ENCODE measurements at regions not wholly inside any gene's neighbourhood (a gene's known extent, or its start where the extent isn't known, plus 50 kb on each side); places are given as distances from the start of the nearest gene placed in this dataset.
"Not testable (repeated sequence)": the region's sequence is repeated elsewhere in the genome, so short reads cannot be mapped to it uniquely, and the experiment has no call there.

DNA sequence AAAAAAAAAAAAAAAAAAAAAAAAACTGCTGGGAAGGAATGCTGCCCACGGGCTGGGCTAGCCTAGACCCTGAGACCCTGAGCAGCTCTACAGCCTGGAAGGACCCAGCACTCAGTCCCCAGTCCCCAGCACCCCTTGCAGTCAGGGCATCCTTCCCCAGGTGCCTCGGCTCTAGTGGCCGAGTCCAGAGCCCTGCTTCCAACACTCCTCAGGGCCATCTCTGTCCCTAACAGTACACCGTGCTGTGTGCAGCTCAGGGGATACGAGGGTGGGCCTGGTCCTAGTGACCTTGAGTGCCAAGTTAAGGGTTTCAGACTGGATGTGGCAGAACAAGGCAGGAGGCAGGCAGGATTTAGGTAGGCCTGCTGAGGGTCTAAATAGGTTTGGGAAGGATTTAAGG lies 50.2 kb upstream of the LRP8 start:
- DNase-seq, result no peak

DNA sequence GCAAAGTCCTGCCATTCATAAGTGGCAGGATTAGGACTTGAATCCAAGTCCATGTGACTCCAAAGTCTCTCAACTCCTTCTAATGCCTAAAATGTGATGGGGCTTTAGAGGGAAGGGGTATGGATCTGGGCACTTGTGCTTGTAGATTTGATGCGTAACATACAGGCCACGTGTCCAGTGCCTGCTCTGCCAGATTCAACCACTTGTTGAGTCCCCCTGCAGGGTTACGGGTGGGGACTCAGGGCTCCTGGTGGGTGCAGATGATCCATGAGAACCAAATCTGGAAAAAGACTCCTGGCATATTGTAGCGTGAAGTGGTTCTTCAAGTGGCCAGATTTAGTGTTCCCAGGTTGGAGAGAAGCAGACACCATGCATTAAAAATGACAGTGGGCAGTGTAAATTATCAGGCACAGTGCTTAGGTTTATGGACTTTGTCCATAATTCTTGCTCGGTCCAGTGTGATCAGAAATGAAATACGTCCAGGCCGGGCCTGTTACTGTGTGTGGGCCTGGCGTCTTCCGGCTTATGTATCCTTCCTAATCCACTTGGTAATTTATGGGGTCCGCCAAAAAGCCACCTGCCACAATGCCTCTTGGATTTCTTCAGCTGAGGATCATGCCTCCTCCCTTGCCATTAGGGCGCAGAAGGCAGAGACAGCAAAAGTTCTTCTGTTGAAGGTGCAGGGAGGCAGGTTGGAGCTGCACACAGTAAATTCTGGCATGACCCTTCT lies 51.2 kb upstream of the LRP8 start:
- DNase-seq, result no peak

DNA sequence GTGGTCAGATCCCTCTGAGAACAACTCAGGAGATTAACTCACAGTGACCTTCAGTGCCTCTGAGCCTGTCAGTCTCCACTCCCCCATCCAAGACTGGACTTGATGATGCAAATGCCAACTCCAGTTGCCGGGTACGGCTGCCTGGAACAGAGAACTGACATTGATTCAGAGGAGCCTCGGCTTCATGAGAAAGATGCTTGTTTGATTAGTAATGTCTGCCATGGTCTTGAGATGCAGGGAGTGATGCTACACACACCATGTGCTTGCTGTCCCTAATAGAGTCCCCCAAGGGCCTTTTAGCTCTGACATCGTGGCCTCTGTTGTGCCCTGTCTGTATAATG lies 51.8 kb upstream of the LRP8 start:
- no peak for DNase-seq

DNA sequence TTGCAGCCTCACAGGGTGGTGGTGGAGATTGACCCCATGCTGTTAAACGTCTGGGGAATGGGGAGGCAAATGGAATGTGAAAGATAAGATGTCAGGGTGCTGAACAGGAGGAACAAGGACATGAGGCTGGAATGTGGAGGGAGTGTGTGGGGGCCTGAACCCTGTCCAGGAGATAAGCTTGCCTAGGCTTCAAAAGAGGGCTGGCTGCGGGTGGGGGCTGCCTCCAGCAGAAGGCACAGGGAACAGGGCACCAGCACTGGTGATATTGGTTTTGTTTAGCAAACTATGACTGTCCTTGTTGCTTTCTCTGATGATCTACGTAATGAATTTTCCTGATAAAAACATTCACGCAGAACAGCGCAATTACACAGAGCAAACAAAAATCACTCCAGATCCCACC lies 52.4 kb upstream of the LRP8 start:
- DNase-seq, result no peak

DNA sequence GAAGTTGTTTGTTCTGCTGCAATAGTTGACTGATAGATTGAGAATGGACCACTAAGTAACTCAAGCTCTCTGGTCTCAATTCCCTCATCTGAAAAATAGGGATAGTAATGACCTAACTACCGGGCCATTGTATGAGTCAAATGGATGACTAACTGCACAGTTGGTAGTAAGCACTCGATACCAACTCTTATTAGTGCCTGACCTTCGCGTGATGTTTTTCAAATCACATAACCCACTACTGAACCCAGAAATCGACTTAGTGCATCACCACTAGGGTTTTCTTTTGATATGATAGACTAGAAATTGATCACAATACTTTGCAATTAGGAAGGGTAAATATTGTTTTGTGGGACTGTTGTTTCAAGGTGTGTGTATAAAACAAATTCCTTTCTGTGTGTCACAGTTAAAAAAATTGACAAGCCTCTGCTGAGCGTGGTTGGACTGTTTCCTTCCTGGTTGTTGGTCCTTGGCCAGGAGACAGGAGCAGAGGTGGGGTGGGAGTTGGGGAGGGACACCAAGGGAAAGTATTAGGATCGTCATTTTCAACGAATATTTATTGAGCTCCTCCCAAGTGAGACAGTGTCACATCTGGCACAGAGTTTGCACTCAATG lies 54.0 kb upstream of the LRP8 start:
- DNase-seq, result no peak

DNA sequence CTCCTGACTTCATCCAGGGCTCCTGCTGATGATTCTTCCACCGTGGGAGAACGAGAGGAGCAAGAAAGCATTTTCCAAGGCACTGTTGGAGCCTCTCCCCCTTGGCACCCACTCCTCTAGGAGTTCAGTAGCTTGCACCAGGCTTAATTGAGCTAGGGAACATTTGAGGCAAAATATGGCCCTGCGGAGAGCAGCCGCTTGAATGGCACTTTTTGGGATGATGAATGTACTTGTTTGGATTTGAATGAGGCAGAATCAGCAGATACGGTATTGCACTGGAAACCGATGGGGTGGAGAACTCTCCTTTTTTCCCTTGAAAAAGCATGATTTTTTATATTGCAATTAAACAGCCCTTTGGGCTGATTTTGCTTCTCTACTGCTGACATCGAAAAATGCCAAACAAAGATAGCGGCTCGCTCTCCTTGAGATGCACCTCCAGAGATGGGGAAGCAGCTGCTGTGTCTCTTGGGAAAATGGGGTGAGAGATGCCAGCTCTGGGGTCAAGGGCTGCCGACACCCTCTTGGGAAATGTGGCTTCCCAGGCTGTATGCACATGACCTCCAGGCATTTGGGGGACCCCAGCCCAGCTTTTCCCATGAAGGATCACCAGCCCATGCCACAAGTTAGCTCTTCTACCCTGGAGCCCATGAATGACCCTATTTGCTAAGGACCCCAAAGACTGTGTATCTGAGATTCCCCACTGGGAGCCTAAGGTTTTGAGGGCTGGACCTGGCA lies 55.4 kb upstream of the LRP8 start:
- DNase-seq, result no peak

DNA sequence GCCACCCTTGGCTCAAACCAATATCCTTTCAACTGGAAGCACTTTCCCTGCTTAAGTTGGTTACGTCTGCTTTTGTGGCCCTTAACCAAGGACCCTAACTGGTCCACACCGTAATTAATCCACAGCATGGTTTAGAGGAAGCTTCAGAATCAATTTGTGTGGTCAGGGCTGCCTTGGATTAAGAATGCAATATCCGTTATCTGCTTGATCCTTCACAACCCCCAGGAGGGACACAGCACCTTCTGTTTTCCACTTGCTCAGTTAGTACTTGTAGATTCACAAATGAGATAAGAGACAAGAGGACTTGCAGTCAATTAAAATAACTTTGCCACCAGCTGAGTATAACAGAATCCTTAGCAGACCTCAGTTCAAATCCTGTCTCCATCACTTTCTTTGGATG lies 56.9 kb upstream of the LRP8 start:
- no peak for DNase-seq

DNA sequence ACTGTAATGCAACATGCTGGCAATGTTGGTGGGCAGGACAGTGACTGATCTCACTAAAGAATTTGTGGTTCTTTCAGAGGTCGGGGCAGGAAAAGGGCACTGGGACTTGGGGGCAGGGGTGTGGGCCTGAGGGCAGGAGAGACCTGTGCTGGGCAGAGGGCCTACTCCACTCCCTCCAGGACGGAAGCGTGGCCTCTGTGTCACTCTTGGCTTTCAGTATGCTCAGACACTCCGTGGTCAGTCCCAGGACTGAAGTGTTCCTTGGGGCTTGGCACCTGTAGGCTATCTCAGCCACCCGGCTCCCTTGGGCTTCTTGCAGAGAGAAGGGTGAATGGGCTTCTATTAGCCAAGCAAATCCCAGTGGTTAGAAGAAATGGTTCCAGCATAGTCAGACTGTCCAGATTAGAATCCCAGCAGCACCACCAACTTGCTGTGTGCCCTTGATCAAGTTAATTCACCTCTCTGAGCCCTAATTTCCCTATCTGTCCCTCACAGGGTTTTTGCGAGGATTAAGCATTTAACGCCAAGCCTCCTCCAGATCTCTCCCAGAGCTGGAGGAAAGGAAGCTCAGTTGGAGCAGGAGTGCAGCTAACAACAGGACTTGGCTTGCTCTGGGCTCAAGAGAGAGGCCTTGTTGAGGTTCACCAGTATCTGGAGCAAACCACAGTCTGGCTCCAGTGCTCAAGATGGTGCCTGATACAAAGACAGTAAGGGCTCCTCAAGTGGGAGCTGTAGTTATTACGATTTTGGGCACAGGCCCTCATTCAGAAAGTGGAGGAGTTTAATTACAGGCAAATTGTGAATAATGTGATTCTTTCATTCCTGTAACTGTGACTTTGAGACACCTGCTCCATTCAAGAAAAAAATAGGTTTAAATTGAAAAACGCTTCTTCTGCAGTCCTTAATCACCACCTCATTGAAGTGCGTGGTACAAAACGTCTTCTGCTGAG lies 57.7 kb upstream of the LRP8 start:
- DNase-seq, result no peak

DNA sequence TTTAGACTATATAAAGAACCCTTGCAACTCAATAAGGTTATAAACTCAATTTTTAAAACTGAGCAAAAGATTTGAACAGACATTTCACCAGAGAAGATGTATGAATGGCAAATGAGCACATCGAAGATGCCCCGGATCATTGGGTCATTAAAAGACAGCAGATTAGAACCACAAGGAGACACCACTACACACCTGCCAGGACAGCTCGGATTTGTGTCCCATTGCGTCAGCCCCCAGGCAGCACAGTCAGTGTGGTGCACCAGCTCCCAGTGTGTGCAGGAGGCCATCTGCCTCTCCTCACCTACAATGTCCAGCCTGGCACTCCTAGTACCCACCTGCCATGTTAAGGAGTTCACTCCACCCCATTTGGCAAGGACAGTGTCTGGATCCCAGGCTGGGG lies 61.1 kb upstream of the LRP8 start:
- DNase-seq, result no peak

DNA sequence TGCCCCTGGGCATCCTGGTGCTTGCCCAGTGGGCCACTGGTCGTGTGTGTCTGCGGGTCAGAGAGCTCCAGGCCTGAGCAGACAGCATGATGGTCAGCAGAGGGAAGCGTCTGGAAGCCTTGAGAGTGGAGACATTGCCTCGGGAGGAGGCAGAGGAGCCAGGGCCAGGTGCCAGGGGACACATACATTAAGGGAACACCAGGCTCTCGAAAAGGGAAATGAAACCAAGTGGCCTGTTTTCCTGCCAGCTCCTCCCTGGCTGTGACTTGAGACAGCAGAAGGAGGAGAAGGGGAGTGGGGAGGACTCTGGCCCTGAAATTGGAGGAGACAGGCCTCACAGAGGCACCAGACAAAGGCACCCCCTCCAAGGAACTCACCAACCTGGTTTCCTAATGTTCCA lies 62.4 kb upstream of the LRP8 start:
- DNase-seq, result no peak

DNA sequence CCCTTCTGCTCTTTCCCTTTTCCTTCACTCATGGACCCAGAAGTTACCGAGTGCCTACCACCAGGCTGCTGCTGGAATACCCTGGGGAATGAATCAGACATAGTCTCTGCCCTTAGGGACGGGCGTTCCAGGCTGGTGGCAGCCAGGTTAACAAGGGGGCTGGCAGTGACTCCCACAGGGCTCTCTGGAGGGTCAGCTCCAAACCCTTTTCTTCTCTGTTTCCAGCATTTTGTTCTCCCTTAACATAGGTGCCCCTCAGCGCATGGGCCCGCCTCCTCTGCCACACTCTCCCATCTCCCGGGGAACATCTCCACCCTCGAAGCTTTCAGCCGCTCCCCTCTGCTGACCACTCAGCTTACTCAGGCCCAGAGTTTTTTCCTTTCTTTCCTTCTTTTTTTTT lies 62.9 kb upstream of the LRP8 start:
- no peak for DNase-seq

DNA sequence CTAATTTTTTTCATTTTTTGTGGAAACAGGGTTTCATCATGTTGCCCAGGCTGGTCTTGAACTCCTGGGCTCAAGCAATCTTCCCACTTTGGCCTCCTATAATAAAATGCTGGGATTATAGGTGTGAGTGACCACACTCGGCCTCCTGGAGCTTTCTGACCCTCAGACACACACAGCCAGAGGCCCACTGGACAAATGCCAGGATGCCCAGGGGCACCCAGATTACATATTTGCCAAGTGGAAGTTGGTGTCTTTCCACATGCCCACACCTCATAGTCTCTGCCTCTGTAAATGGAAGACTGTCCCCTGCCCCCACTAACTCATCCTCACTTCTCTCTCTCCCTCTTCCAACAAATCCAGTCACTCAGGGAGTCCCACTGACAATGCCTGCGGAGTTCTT lies 63.4 kb upstream of the LRP8 start:
- no peak for DNase-seq

DNA sequence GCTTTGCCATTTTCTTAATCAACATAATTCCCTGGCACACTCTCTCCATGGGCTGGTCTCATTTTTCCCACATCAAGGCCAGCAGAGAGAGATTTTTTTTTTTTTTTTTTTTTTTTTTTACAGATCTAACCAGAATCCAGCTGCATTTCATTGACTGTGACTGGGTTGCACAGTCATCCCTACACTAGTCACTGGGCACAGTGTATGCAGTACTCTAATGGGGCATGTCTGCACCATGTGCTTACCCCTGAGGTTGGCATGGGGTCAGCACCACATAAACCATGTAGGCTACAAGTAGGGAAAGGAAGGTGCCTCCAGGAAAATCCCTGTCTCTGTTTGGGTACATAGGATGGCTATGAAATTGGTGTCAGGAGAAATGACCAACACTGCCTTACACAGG lies 64.1 kb upstream of the LRP8 start:
- DNase-seq, result no peak

DNA sequence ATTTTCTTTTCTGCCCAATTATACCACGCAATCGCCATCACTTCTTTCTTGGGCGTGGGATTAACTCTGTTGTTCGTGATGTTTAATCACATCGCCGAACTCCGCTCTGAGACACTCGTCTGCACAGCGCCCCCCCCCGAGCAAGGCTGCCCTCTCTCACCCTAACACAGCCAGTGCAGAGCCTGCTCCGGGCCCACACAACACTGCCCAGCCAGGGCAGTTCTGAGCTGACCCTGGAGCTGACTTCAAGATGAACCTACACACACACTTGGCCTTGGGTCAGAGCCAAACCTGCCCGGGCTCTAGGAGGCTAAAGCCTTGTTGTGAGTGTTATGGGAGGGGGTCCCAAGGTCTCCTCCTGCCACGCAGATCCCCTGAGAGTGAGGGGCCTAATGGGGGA lies 64.6 kb upstream of the LRP8 start:
- DNase-seq, result no peak

DNA sequence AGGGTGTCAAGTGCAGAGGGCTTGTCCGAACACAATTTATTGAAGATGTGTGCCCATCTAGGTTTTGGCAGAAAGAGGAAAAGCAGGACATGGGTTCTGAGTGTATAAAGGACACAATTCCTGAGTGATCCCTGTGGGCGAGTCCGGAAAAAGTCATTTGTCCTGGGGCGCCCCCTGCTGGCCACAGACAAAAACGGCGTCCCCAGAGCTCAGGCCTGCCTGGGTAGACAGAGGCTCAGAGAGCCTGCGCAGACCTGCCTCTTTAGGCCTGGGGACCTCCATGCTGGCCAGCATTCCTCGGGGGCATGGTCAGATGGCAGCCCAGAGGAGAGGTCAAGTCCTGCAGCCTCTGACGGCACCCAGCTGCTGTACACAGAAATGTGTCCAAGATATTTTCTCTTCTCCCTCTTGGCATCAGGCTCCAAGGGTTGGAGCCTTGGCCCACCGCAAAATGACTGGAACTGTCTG lies 65.5 kb upstream of the LRP8 start:
- peak; percentile 85 for DNase-seq

DNA sequence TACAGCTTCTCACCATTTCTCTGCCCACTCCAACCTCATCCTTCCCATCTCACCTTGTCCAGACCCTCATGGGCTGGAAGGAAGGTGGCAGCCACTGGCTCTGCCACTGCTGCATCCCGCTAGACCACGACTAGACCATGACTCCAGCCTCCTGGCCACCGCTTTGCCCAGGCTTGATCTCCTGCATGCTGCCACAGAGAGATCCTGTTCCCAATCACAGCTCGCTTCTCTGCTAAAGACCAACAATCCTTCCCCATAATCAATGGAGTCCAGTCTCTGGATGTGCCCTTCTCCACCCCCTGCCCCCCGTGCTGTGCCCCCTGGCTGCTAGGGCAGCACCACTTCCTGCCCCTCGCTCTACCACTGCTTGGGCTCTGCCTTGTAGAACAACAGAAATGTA lies 64.9 kb upstream of the DMRTB1 start:
- no peak for DNase-seq

DNA sequence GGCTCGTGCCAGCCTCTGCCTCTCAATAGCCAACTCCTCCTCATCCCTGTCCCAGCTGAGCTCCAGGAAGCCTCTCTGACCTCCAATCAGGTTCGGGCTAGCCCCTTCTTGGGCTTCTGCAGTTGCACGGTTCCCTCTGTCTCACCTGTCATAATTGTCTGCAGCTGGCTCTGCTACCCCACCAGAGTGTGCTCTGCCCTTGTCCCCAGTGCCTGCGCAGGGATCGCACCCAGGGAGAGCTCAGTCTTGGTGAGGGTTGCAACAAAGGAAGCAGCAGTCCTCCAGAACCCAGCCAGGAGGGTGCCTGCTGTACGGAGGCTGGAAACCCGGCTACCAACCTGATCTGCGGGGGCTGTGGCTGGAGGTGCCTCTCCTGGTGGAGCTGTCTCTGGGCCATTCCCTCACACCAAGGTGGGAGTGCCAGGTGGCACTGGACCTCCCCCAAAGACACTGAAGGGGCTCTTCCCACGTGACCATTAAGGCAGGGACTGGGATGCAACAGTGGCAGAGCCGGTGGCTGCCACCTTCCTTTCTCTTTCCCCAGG lies 63.5 kb upstream of the DMRTB1 start:
- no peak for DNase-seq

DNA sequence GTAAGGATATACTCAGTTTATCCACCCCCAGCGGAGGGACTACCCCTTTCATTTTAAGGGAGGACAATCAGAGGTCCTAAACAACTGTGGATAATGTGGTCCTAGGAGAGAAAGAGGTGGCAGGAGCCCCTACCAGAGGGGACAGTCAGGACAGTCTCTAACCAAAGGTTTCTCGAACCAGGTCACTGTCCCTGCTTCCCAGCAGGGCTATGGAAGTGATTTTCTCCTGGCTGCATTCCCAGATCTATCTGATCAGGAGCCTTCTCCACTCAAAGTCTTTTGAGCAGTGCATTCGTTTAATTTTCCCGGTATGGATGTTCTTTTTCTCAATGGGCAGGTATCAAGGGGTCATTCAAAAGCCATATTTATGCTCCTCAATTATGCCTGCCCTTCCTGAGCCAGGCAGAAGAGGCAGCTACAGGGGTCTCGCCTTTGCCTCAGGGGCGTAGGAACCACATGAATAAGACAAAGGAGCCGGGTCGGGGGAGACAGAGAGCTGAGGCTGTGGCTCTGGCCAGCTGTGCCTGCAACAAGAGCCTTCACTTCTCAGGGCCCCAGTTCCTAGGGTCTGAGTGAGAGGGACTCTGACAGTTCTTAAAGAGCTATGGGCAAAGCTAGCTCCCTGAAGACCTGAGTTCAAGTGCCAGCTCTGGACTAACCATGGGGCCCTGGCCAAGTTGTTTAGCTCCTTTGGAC lies 62.5 kb upstream of the DMRTB1 start:
- no peak for DNase-seq

DNA sequence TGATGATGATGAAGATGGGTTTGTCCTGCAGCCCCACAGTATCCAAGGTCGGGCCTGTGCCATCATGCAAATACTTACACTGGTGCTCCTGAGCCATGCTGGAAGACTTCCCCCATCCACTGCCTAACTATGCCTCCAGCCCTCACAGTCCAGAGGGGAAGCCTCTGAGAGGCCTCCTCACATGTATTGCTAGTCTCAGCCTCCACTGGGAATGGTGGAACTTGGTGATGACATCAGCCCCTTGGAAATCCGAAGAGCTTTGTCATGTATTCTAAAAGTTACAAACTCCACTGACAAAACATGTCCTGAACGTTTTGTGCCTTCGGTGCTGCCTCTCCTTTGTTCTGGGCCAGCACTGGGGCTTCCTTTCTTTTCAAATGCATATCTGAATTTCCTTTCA lies 61.1 kb upstream of the DMRTB1 start:
- no peak for DNase-seq

DNA sequence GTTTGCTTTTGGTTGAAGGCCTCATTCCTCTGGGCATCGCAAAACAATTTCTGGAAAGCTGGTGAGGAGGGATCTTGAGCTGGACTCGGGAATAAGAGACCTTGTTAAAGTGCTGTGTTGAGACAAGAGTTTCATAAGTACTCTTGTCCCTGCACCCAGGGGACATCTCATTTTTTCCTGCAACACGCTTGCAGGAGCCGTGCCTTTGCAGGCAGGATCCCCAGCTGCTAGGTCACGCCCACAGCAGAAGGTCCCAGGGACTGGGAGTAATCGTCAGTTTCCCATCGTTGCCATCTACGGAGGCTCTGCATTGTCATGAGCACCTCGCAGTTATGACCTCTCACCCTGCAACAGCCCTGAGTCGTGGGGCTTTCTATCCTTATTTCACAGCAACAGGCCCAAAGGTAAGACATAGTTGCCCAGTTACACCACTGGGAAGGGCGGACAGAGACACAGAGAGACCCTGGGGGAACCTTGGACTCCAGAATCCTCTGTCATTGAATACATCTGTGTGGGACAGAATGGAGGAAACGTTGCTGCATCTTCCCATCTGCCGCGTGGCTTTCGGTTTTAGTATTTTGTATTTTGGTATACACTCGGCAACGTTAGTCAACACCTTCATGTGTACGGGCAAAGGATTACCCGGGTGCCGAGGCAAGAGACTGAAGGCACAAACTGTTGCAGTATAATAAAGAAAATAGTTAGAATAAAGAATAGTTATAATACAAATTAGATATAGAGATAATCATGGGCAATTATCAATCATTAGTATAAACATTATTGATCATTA lies 60.4 kb upstream of the DMRTB1 start:
- no peak for DNase-seq

DNA sequence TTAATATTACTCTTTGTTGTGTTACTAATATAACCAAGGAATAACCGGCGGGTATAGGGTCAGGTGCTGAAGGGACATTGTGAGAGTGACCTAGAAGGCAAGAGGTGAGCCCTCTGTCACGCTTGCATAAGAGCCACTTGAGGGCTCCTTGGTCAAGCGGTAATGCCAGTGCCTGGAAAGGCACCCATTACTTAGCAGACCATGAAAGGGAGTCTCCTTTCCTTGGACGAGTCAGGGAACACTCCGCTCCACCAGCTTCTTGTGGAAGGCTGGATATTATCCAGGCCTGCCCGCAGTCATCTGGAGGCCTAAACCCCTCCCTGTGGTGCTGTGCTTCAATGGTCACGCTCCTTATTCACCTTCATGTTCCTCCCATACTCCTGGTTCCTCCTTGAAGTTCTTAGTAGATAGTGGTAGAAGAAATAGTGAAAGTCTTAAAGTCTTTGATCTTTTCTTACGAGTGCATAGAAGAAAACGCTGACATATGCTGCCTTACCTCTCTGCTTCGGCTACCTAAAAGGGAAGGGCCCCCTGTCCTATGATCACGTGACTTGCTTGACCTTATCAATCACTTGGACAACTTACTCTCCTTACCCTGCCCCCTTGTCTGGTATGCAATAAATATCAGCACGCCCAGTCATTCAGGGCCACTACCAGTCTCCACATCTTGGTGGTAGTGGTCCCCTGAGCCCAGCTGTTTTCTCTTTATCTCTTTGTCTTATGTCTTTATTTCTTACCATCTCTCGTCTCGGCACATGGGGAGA lies 59.6 kb upstream of the DMRTB1 start:
- not testable (repeated sequence) for DNase-seq

Data from NCI-H1694 treated with DMSO at 0.1 percent for 48 hours (cell line).